ENCODE measurements at regions not wholly inside any gene's neighbourhood (a gene's known extent, or its start where the extent isn't known, plus 50 kb on each side); places are given as distances from the start of the nearest gene placed in this dataset.

GRCh38 chr1:173128742-173129141, 78.0 kb upstream of the TNFSF18 start:
- no peak overlapping the region for H3K27ac Mint-ChIP-seq
- H3K4me3 Mint-ChIP-seq, result no peak overlapping the region
- POLR2A ChIA-PET, result no interaction called here
- no peaks in the 10 kb centered on the region for H3K9me3 Mint-ChIP-seq
- no peak for DNase-seq
- CTCF ChIA-PET, result no interaction called here
- no peaks in the 10 kb centered on the region for H3K36me3 Mint-ChIP-seq (ENCODE audit: low read depth)
- no peaks in the 10 kb centered on the region for H3K4me1 Mint-ChIP-seq
- no peaks in the 10 kb centered on the region for H3K27me3 Mint-ChIP-seq

GRCh38 chr1:173127369-173128307, 76.9 kb upstream of the TNFSF18 start:
- Mint-ChIP-seq H3K4me1 (no peaks in the 10 kb centered on the region), H3K27me3 (no peaks in the 10 kb centered on the region), H3K9me3 (no peaks in the 10 kb centered on the region), H3K4me3 (no peak overlapping the region), H3K36me3 (ENCODE audit: low read depth) (no peaks in the 10 kb centered on the region), H3K27ac (no peak overlapping the region)
- ChIA-PET POLR2A (no interaction called here), CTCF (no interaction called here)
- no peak for DNase-seq

DNA sequence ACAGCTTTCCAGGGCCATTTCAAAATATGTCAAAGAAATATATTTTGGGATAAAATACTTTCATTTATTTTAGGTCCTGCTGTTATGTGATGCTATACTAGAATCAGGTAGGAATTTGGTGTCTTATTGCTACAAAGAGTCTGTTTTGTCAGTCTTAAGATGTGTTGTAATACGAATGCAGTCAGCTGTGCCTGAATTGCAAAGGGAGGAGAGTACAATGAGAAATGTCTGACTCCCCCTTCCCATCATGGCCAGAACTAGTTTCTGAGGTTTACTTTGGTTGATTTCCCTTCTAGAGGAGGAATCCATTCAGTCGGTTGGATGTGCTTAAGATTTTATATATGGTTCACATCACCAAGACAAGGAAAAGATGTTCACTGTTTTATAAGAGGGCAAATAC, 75.7 kb upstream of the TNFSF18 start:
- ChIA-PET CTCF (no interaction called here), POLR2A (no interaction called here)
- no peak for DNase-seq
- Mint-ChIP-seq H3K9me3 (no peaks in the 10 kb centered on the region), H3K36me3 (ENCODE audit: low read depth) (no peaks in the 10 kb centered on the region), H3K27ac (no peak overlapping the region), H3K4me1 (no peaks in the 10 kb centered on the region), H3K27me3 (no peaks in the 10 kb centered on the region), H3K4me3 (no peak overlapping the region)

DNA sequence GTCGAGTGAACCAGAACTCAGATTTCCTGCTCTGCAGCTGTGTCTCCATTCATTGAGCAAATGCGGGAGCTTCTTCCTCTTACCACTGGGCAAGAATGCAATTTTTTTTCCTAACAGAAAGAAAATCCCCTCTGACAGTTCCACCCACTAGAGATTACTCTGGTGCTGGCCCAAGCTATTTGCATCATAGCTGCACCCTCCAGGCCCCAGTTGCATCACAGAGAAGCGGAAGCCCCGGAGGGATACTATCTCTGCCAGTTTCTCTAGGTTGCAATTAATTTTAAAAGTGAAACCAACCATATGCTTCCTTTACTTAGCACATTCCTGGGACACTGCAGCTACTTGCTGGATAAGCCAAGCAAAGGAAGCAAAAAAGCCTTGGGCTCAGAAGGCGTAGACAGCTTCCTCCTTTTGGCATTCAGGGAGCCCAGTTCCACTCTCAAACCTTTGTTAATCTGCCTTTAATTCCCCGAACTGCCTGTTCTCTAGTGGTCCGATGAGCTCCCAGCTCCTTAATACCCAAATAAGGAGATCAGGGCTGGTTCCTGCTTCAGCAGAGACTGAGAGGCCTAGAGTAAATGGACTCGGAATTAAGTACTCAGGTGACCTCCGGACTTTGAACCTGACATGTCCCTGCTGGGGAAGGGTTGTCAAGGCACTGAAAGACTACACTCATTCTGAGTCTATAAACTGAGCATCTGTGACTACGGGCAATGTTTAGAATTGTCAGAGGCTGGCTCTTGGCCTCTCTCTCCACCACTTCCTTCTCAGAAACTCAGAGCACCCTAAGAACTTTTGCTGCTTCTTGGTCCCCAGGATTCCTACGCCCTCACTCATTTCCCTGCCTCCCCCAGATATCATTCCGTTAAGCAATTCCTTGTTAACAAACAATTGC, 72.5 kb upstream of the TNFSF18 start:
- no peaks in the 10 kb centered on the region for H3K9me3 Mint-ChIP-seq
- CTCF ChIA-PET, result no interaction called here
- H3K4me3 Mint-ChIP-seq, result no peak overlapping the region
- no peaks in the 10 kb centered on the region for H3K36me3 Mint-ChIP-seq (ENCODE audit: low read depth)
- DNase-seq, result no peak
- H3K4me1 Mint-ChIP-seq, result no peaks in the 10 kb centered on the region
- no peaks in the 10 kb centered on the region for H3K27me3 Mint-ChIP-seq
- POLR2A ChIA-PET, result no interaction called here
- H3K27ac Mint-ChIP-seq, result no peak overlapping the region

GRCh38 chr1:173122344-173122935, 71.7 kb upstream of the TNFSF18 start:
- no peak for DNase-seq
- H3K9me3 Mint-ChIP-seq, result no peaks in the 10 kb centered on the region
- ChIA-PET POLR2A (no interaction called here), CTCF (no interaction called here)
- H3K4me1 Mint-ChIP-seq, result no peaks in the 10 kb centered on the region
- H3K27ac Mint-ChIP-seq, result no peak overlapping the region
- no peak overlapping the region for H3K4me3 Mint-ChIP-seq
- no peaks in the 10 kb centered on the region for H3K27me3 Mint-ChIP-seq
- no peaks in the 10 kb centered on the region for H3K36me3 Mint-ChIP-seq (ENCODE audit: low read depth)

DNA sequence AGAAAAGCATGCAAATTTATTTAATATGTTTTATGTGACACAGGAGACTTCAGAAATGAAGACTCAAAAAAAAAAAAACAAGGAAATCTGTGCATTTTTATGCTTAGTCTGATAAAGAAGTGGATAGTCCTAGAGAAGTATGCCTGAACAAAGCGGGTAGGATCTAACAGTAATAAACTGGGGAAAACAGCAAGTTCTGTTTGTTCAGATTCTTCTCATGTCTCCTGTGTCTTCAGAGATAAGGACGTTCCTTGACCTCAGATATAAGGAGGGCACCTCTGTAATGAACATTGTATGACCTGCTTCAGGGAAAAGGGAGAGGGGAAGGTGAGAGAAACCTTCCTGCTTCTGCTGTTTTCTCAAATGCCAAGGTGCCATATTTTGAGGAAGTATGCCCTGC, 67.7 kb upstream of the TNFSF18 start:
- Mint-ChIP-seq H3K4me3 (no peak overlapping the region), H3K4me1 (no peaks in the 10 kb centered on the region), H3K9me3 (no peaks in the 10 kb centered on the region), H3K27ac (no peak overlapping the region), H3K36me3 (ENCODE audit: low read depth) (no peaks in the 10 kb centered on the region), H3K27me3 (no peaks in the 10 kb centered on the region)
- ChIA-PET POLR2A (interaction anchor here (0.6 kb wide), 1 partner anchor 21 kb away, joined by 3 read pairs; no protein-coding TSS in a partner anchor), CTCF (no interaction called here)
- no peak for DNase-seq

- DNase-seq, result no peak
- ChIA-PET CTCF (no interaction called here), POLR2A (no interaction called here)
- Mint-ChIP-seq H3K9me3 (no peaks in the 10 kb centered on the region), H3K4me1 (no peaks in the 10 kb centered on the region), H3K4me3 (no peak overlapping the region), H3K27ac (no peak overlapping the region), H3K36me3 (ENCODE audit: low read depth) (no peaks in the 10 kb centered on the region), H3K27me3 (no peaks in the 10 kb centered on the region)
These were observed 67.0 kb upstream of the TNFSF18 start for GRCh38 chr1:173117761-173118160.

DNA sequence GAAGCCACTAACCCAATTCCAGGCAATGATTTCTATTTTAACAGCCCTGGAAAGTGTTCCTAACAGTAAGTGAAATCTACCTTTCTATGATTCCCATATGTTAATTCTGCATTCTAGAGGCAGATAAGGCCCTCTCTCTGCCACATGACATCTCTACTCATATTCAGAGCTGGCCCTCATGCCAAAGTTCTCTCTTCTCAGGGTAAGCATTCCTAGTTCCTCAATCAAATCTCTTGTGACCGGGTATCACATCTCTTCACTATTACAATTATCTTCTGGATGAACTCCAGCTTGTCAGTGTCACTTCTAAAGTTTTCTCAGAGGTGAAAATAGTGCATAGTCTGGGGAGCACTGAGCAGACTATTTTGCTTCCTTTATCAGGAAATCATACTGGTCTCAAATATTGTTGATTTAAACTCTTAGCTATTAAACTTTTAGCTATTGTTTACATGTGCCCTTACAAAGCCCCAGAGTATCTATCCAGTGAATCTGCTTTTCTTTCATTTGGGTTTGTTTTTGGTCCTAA, 66.4 kb upstream of the TNFSF18 start:
- Mint-ChIP-seq H3K36me3 (ENCODE audit: low read depth) (no peaks in the 10 kb centered on the region), H3K4me3 (no peak overlapping the region), H3K4me1 (no peaks in the 10 kb centered on the region), H3K27ac (no peak overlapping the region), H3K27me3 (no peaks in the 10 kb centered on the region), H3K9me3 (no peaks in the 10 kb centered on the region)
- ChIA-PET POLR2A (no interaction called here), CTCF (no interaction called here)
- DNase-seq, result no peak

DNA sequence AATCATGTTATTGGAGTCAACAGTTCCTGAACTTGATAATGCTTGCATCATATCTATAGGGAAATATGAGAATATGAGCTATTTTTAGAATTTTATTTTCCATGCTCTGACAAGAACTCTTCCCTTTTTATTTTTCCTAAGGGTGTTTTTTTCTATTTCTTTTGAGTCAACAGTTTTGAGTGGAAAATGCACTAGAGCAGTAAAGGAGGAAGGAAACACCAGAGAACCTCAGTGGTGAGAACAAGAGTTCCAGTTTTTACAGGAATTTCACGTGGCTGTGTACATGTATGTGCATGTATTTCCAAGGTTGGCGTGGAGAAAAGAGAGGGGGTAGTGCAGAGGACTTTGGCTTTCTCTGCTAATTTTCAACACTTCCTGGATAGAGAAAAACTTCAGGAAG, 63.6 kb upstream of the TNFSF18 start:
- CTCF ChIA-PET, result no interaction called here
- Mint-ChIP-seq H3K9me3 (peaks cover 2% of the 10 kb centered on the region), H3K27me3 (no peaks in the 10 kb centered on the region), H3K4me1 (no peaks in the 10 kb centered on the region), H3K36me3 (ENCODE audit: low read depth) (no peaks in the 10 kb centered on the region), H3K27ac (no peak overlapping the region), H3K4me3 (no peak overlapping the region)
- POLR2A ChIA-PET, result no interaction called here
- DNase-seq, result no peak

DNA sequence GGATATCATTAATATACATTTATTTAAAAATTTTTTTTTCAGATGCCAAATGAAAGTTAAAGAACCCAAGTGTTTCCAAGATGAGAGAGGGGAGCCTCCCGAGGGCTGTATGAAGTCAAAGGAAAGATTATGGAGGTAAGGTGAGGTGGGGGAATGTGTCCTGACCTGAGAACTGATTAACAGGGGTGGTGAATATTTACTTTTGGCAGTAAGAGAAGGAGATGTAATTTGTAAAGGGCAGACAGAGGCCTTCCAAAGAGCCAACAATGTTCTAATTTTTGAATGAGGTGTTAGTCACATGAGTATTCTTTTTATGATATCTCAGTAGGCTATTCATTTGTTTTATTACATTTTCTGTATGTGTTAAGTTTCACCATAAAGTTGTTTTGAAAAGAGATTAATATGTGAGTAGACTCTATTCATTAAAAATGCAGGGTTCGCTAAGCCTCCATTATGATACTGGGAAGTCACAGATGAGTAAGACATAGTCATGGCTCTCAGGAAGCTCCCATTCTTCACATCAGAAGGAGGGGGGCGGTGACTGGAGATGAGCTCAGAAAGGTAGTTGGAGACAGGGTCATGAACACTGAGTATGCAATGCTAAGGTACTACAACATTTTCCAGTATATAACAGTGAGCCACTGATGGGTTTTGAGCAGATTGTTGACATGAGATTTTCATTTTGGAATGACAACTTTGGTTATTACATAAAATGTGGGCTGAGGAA, 62.4 kb upstream of the TNFSF18 start:
- ChIA-PET CTCF (no interaction called here), POLR2A (no interaction called here)
- no peak overlapping the region for H3K27ac Mint-ChIP-seq
- H3K27me3 Mint-ChIP-seq, result no peaks in the 10 kb centered on the region
- DNase-seq, result no peak
- H3K9me3 Mint-ChIP-seq, result peaks cover 6% of the 10 kb centered on the region
- H3K4me3 Mint-ChIP-seq, result no peak overlapping the region
- no peaks in the 10 kb centered on the region for H3K36me3 Mint-ChIP-seq (ENCODE audit: low read depth)
- no peaks in the 10 kb centered on the region for H3K4me1 Mint-ChIP-seq

DNA sequence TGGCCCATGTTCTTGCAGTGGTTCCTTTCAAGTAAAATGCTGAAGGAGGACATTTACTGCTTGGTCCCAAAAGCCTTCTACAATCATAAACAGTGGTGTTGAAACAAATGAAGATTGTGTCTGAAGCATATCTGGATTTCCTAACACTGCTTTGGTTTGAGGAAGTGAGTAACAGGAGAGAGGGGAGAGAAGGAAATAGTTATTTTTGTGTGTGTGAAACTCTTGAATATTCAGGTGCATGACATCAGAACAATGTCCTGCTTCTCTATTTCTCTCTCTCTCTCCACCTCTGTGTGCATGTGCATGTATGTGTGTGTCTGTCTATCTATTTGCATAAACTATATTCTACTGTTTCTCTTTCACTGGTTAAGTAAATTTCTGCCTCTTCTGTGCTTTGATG, 61.4 kb upstream of the TNFSF18 start:
- no peak for DNase-seq
- Mint-ChIP-seq H3K4me3 (no peak overlapping the region), H3K4me1 (no peaks in the 10 kb centered on the region), H3K27ac (no peak overlapping the region), H3K27me3 (no peaks in the 10 kb centered on the region), H3K36me3 (ENCODE audit: low read depth) (no peaks in the 10 kb centered on the region), H3K9me3 (peaks cover 12% of the 10 kb centered on the region)
- CTCF ChIA-PET, result no interaction called here
- POLR2A ChIA-PET, result no interaction called here

- no peak overlapping the region for H3K27ac Mint-ChIP-seq
- H3K36me3 Mint-ChIP-seq (ENCODE audit: low read depth), result no peaks in the 10 kb centered on the region
- ChIA-PET CTCF (no interaction called here), POLR2A (no interaction called here)
- no peaks in the 10 kb centered on the region for H3K4me1 Mint-ChIP-seq
- no peaks in the 10 kb centered on the region for H3K27me3 Mint-ChIP-seq
- H3K4me3 Mint-ChIP-seq, result no peak overlapping the region
- DNase-seq, result no peak
- H3K9me3 Mint-ChIP-seq, result peaks cover 14% of the 10 kb centered on the region
These were observed 57.0 kb upstream of the TNFSF18 start for GRCh38 chr1:173107696-173108095.

DNA sequence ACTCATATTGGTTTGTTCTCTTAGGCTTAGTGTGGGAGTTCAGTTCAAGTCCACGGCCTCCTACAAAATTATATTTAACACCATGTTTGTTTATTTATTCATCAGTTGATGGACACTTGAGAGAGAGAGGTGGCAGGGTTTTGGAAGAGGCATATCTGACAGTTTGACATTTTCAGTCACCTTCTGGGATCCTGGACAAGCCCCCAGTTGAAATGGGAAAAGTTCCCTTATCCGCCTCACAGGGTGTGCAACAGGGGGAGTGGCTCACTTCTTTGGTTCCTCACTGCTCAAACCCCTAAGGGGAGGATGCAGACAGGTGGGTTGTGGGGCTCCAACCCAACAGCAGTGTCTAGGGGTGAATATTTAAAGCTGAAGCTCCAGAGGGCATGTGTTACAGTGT, 52.3 kb upstream of the TNFSF18 start:
- Mint-ChIP-seq H3K4me3 (no peak overlapping the region), H3K36me3 (ENCODE audit: low read depth) (no peaks in the 10 kb centered on the region), H3K27ac (no peak overlapping the region), H3K4me1 (no peaks in the 10 kb centered on the region), H3K9me3 (peaks cover 7% of the 10 kb centered on the region), H3K27me3 (no peaks in the 10 kb centered on the region)
- DNase-seq, result no peak
- CTCF ChIA-PET, result no interaction called here
- POLR2A ChIA-PET, result no interaction called here

Measured in activated CD4-positive, alpha-beta memory T cell treated with anti-CD3 and anti-CD28 coated beads, Interleukin-2, amount 10 ng/mL, durations not matched to agents 7 days and 5 days (primary cell).